Left lung (tissue), 4 donors: ENCODE measurements at regions not wholly inside any gene's neighbourhood (a gene's known extent, or its start where the extent isn't known, plus 50 kb on each side); places are given as distances from the start of the nearest gene placed in this dataset.

Source experiments
- ATAC-seq: fragments of 200-7000 bp; cut with Tn5 transposase; one replicate; pipeline ENCODE4 v1.9.1; 2020; ENCODE audit warnings: moderate library complexity
- DNase-seq, 4 donors: peaks; one replicate each; pipeline ENCODE4 v3.0.0-alpha.2; 2013 to 2020
- H3K27ac ChIP-seq, 2 donors: fragments of 200-600 bp; sonication (generic) in 1 of 2; one replicate each; pipeline versions ENCODE4 v1.5.0 to v1.8.0; 2020 to 2021
- H3K27me3 ChIP-seq, 2 donors: fragments of 200-600 bp; sonication (generic) in 1 of 2; one replicate each; pipeline versions ENCODE4 v1.5.0 to v1.8.0; 2020 to 2021
- H3K36me3 ChIP-seq, 2 donors: fragments of 200-600 bp; sonication (generic) in 1 of 2; one replicate each; pipeline versions ENCODE4 v1.5.0 to v1.8.0; 2020 to 2021
- H3K4me1 ChIP-seq, 2 donors: fragments of 200-600 bp; one replicate each; pipeline ENCODE4 v1.8.0; 2021
- H3K4me3 ChIP-seq, 2 donors: fragments of 200-600 bp; sonication (generic) in 1 of 2; one replicate each; pipeline versions ENCODE4 v1.5.0 to v1.8.0; 2020 to 2021; ENCODE audit warnings: mild to moderate bottlenecking in 1 of 2
- H3K9me3 ChIP-seq, 2 donors: fragments of 200-600 bp; sonication (generic) in 1 of 2; one replicate each; pipeline versions ENCODE4 v1.5.0 to v1.8.0; 2020 to 2021
- intact Hi-C, 2 donors: fragments of 100-400 bp; cut with DNase I; formaldehyde crosslinking; loops; one replicate each; pipeline versions ENCODE4 v1.11.2 to v1.14.2; 2022
- TF ChIP-seq, protein P1 (sequence below), 2 donors: fragments of 200-600 bp; sonication (generic) in 1 of 2; IDR thresholded peaks; one replicate each; pipeline versions ENCODE4 v1.5.0 to v1.8.0; 2021; ENCODE audit warnings: antibody characterized with exemption in 2 of 2
- donor health status: DM: no; HTN: yes; CAD: no.
- donor health status: DM: no; HTN: no; CAD: no.

GRCh38 chr1:87226341-87226760, 102.3 kb upstream of the LMO4 start:
- peak overlapping the region in 1 of 2 donors; percentile 53 for H3K27ac ChIP-seq

GRCh38 chr1:87227651-87228050, 101.0 kb upstream of the LMO4 start:
- no peaks in the 10 kb centered on the region for H3K9me3 ChIP-seq
- TF ChIP-seq, protein P1, sequence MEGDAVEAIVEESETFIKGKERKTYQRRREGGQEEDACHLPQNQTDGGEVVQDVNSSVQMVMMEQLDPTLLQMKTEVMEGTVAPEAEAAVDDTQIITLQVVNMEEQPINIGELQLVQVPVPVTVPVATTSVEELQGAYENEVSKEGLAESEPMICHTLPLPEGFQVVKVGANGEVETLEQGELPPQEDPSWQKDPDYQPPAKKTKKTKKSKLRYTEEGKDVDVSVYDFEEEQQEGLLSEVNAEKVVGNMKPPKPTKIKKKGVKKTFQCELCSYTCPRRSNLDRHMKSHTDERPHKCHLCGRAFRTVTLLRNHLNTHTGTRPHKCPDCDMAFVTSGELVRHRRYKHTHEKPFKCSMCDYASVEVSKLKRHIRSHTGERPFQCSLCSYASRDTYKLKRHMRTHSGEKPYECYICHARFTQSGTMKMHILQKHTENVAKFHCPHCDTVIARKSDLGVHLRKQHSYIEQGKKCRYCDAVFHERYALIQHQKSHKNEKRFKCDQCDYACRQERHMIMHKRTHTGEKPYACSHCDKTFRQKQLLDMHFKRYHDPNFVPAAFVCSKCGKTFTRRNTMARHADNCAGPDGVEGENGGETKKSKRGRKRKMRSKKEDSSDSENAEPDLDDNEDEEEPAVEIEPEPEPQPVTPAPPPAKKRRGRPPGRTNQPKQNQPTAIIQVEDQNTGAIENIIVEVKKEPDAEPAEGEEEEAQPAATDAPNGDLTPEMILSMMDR (IDR thresholded peaks at IDR 0.05): no peak
- intact Hi-C loops: no loop called here
- DNase-seq (no peak), ATAC-seq (no peak)
- H3K4me1 ChIP-seq: peaks cover 0 to 7% of the 10 kb centered on the region in 2 donors
- no peak overlapping the region for H3K27ac ChIP-seq
- H3K27me3 ChIP-seq: no peaks in the 10 kb centered on the region
- no peak overlapping the region for H3K4me3 ChIP-seq
- no peaks in the 10 kb centered on the region for H3K36me3 ChIP-seq

More at GRCh38 chr1:87226341-87226760, 102.3 kb upstream of the LMO4 start:
- TF ChIP-seq, protein P1 (IDR thresholded peaks at IDR 0.05): no peak
- DNase-seq: peak in 3 of 4 donors; percentile 69 to 89 (median 78)
- peaks cover 0 to 7% of the 10 kb centered on the region in 2 donors for H3K4me1 ChIP-seq
- no peaks in the 10 kb centered on the region for H3K36me3 ChIP-seq
- no peak overlapping the region for H3K4me3 ChIP-seq
- no peaks in the 10 kb centered on the region for H3K27me3 ChIP-seq
- ATAC-seq: peak; percentile 85
- H3K9me3 ChIP-seq: no peaks in the 10 kb centered on the region
- intact Hi-C loops: no loop called here

DNA sequence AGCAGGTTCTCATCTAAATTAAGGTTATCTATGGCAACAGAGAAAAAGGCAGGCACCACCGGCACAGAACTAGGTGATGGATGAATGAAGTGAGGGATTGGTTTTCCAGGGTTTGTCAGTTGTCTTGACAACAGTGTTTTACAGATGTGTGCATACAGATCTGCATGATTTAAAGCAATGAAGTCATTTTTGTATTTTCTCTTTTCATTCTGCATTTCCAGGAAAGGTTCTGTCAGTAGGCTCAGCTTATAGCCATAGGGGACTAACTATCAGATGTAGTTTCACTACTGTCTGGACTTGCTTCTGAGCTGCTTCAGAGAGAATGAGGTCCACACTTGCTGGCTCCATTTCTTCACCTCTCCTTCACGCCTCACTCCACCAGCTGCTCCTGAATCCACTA, 98.2 kb upstream of the LMO4 start:
- TF ChIP-seq, protein P1 (IDR thresholded peaks at IDR 0.05): no peak
- H3K4me3 ChIP-seq: no peak overlapping the region
- intact Hi-C loops: no loop called here

GRCh38 chr1:87231703-87232367, 96.8 kb upstream of the LMO4 start:
- no peak for ATAC-seq
- intact Hi-C loops: no loop called here

More for the DNA sequence above, 98.2 kb upstream of the LMO4 start:
- ATAC-seq (no peak), DNase-seq (no peak)
- Histone ChIP-seq H3K4me1 (peaks cover 0 to 7% of the 10 kb centered on the region in 2 donors), H3K9me3 (no peaks in the 10 kb centered on the region), H3K36me3 (no peaks in the 10 kb centered on the region), H3K27me3 (no peaks in the 10 kb centered on the region), H3K27ac (no peak overlapping the region)

DNA sequence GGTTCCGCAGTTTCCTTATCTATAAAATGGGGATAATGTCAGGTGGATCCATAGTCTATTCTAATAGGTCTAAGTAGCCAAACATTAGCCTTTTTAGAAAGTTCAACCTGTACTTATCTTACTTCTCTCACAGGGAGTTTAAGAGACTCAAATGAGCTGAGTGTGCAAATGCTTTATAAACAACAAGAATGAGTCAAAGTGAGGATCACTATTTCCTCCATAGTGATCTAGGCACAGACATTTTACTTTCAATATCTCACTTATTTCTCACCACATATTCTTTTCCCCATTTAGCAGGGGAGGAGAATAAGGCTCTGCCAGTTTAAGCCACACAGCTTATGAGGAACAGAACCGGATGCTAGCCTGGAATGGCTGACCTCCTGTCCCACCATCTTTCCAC, 92.1 kb upstream of the LMO4 start:
- no peaks in the 10 kb centered on the region for H3K9me3 ChIP-seq
- intact Hi-C loops: no loop called here
- no peak overlapping the region for H3K27ac ChIP-seq
- H3K27me3 ChIP-seq: no peaks in the 10 kb centered on the region
- TF ChIP-seq, protein P1 (IDR thresholded peaks at IDR 0.05): no peak
- H3K36me3 ChIP-seq: no peaks in the 10 kb centered on the region
- no peak overlapping the region for H3K4me3 ChIP-seq
- no peaks in the 10 kb centered on the region for H3K4me1 ChIP-seq
- ATAC-seq: no peak
- no peak for DNase-seq

More at GRCh38 chr1:87231703-87232367, 96.8 kb upstream of the LMO4 start:
- no peaks in the 10 kb centered on the region for H3K4me1 ChIP-seq
- H3K27me3 ChIP-seq: no peaks in the 10 kb centered on the region
- no peak overlapping the region for H3K27ac ChIP-seq
- no peaks in the 10 kb centered on the region for H3K9me3 ChIP-seq
- H3K4me3 ChIP-seq: no peak overlapping the region
- no peak for DNase-seq
- H3K36me3 ChIP-seq: no peaks in the 10 kb centered on the region
- TF ChIP-seq, protein P1 (IDR thresholded peaks at IDR 0.05): no peak
